MM.1S (cell line): ENCODE measurements at regions not wholly inside any gene's neighbourhood (a gene's known extent, or its start where the extent isn't known, plus 50 kb on each side); places are given as distances from the start of the nearest gene placed in this dataset.

Experiments used
- DNase-seq: peaks from one replicate; pipeline ENCODE4 v3.0.0-alpha.2; 2015
- H2AFZ ChIP-seq: fragments of 300-600 bp; sonication (generic); 2 replicates; pipeline ENCODE4 v1.6.0; 2016; ENCODE audit warnings: antibody characterized with exemption, low read length
- H3F3A ChIP-seq: fragments of 300-600 bp; sonication (generic); 2 replicates; pipeline ENCODE4 v1.6.1; 2016; ENCODE audit warnings: mild to moderate bottlenecking, antibody characterized with exemption, low read length, moderate library complexity, mixed read lengths; ENCODE audit not compliant: insufficient read depth
- H3K27ac ChIP-seq: fragments of 300-600 bp; sonication (generic); 2 replicates; pipeline ENCODE4 v1.5.1; 2016; ENCODE audit warnings: mild to moderate bottlenecking, low read length
- H3K27me3 ChIP-seq: fragments of 300-600 bp; sonication (generic); replicated peaks from 2 replicates; pipeline ENCODE4 v1.6.0; 2016; ENCODE audit warnings: low read length; ENCODE audit not compliant: insufficient read depth
- H3K36me3 ChIP-seq: fragments of 300-600 bp; sonication (generic); replicated peaks from 2 replicates; pipeline ENCODE4 v1.6.1; 2016; ENCODE audit warnings: mild to moderate bottlenecking, low read length, mixed read lengths; ENCODE audit not compliant: insufficient read depth
- H3K4me1 ChIP-seq: fragments of 300-600 bp; sonication (generic); 2 replicates; pipeline ENCODE4 v1.6.1; 2016; ENCODE audit warnings: low read length, mixed read lengths
- H3K4me2 ChIP-seq: fragments of 300-600 bp; sonication (generic); 2 replicates; pipeline ENCODE4 v1.6.0; 2016; ENCODE audit warnings: low read depth, low read length
- H3K4me3 ChIP-seq: fragments of 300-600 bp; sonication (generic); 2 replicates; pipeline ENCODE4 v1.5.1; 2016; ENCODE audit warnings: low read length, mixed read lengths
- H3K79me2 ChIP-seq: fragments of 300-600 bp; sonication (generic); 2 replicates; pipeline ENCODE4 v1.6.1; 2016; ENCODE audit warnings: mixed run types, low read length, mixed read lengths
- H3K9ac ChIP-seq: fragments of 300-600 bp; sonication (generic); 2 replicates; pipeline ENCODE4 v1.6.1; 2016; ENCODE audit warnings: low read length, mixed read lengths
- H3K9me2 ChIP-seq: fragments of 300-600 bp; sonication (generic); replicated peaks from 2 replicates; pipeline ENCODE4 v1.6.1; 2016; ENCODE audit warnings: mild to moderate bottlenecking, low read length, mixed read lengths; ENCODE audit not compliant: insufficient read depth
- H3K9me3 ChIP-seq: fragments of 300-600 bp; sonication (generic); replicated peaks from 2 replicates; pipeline ENCODE4 v1.6.1; 2016; ENCODE audit warnings: mild to moderate bottlenecking, low read length, mixed read lengths; ENCODE audit not compliant: insufficient read depth
- H4K20me1 ChIP-seq: fragments of 300-600 bp; sonication (generic); 2 replicates; pipeline ENCODE4 v1.6.1; 2016; ENCODE audit warnings: mild to moderate bottlenecking, low read length, moderate library complexity, mixed read lengths; ENCODE audit not compliant: insufficient read depth
- EZH2 ChIP-seq: fragments of 300-600 bp; sonication (generic); optimal IDR thresholded peaks from 2 replicates; pipeline ENCODE3; 2017; ENCODE audit warnings: low read depth, mild to moderate bottlenecking, antibody characterized with exemption, low read length, mixed read lengths
- EZH2phosphoT487 ChIP-seq: fragments of 300-600 bp; sonication (generic); IDR thresholded peaks from 2 replicates; pipeline ENCODE4 v1.6.1; 2018; ENCODE audit warnings: antibody characterized with exemption, low read length
- TF ChIP-seq, protein P1 (sequence below): fragments of 300-600 bp; sonication (generic); IDR thresholded peaks from 2 replicates; pipeline ENCODE4 v1.5.1; 2016; ENCODE audit warnings: antibody characterized with exemption, low read length, mixed read lengths

- H3K27ac ChIP-seq, result no peak overlapping the region
- no peaks in the 10 kb centered on the region for H3K9me2 ChIP-seq
- no peak overlapping the region for H3K9ac ChIP-seq
- TF ChIP-seq EZH2phosphoT487 (no peak), EZH2 (no peak)
- TF ChIP-seq, protein P1, sequence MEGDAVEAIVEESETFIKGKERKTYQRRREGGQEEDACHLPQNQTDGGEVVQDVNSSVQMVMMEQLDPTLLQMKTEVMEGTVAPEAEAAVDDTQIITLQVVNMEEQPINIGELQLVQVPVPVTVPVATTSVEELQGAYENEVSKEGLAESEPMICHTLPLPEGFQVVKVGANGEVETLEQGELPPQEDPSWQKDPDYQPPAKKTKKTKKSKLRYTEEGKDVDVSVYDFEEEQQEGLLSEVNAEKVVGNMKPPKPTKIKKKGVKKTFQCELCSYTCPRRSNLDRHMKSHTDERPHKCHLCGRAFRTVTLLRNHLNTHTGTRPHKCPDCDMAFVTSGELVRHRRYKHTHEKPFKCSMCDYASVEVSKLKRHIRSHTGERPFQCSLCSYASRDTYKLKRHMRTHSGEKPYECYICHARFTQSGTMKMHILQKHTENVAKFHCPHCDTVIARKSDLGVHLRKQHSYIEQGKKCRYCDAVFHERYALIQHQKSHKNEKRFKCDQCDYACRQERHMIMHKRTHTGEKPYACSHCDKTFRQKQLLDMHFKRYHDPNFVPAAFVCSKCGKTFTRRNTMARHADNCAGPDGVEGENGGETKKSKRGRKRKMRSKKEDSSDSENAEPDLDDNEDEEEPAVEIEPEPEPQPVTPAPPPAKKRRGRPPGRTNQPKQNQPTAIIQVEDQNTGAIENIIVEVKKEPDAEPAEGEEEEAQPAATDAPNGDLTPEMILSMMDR, result no peak
- no peaks in the 10 kb centered on the region for H3K36me3 ChIP-seq
- H2AFZ ChIP-seq, result no peak overlapping the region
- H3K79me2 ChIP-seq, result no peaks in the 10 kb centered on the region
- H3K4me1 ChIP-seq, result no peaks in the 10 kb centered on the region
- DNase-seq, result no peak
- H3F3A ChIP-seq, result no peaks in the 10 kb centered on the region
- no peaks in the 10 kb centered on the region for H3K27me3 ChIP-seq
- no peak overlapping the region for H3K4me3 ChIP-seq
- H3K4me2 ChIP-seq, result no peak overlapping the region
- no peaks in the 10 kb centered on the region for H3K9me3 ChIP-seq
- H4K20me1 ChIP-seq, result no peaks in the 10 kb centered on the region
Observed at GRCh38 chr12:14148489-14149270, 167.3 kb upstream of the GRIN2B start.

- TF ChIP-seq, protein P1, result no peak
- TF ChIP-seq EZH2 (no peak), EZH2phosphoT487 (no peak)
- Histone ChIP-seq H3K4me3 (no peak overlapping the region), H3K27ac (no peak overlapping the region), H3K4me2 (no peak overlapping the region), H3K9me2 (no peaks in the 10 kb centered on the region), H3K36me3 (no peaks in the 10 kb centered on the region), H2AFZ (no peak overlapping the region), H3K79me2 (no peaks in the 10 kb centered on the region), H4K20me1 (no peaks in the 10 kb centered on the region), H3K27me3 (no peaks in the 10 kb centered on the region), H3K9ac (no peak overlapping the region), H3K4me1 (0 out of 2 replicates have a peak, but pooled peaks cover 6% of the 10 kb centered on the region), H3F3A (no peaks in the 10 kb centered on the region), H3K9me3 (no peaks in the 10 kb centered on the region)
- DNase-seq, result no peak
Observed at GRCh38 chr12:14153803-14154202, 172.4 kb upstream of the GRIN2B start.

DNA sequence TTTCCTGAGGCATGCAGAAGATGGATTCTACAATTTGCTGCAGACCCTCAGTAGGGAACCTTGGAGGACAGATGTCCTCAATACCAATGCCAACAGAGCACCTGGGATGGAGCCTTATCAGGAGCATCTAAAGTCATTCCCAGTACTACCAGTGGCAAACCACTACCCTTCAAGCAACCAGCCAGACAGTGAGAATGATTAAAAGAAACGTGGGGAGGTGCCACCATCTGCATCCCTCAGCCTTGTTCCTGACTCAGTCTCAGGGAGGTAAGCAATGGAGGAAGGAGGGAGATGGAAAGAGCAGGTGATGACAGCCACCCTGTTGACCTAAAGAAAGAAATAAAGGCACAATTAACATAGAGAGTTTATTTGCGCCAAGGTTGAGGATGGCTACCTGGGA, 175.2 kb upstream of the GRIN2B start:
- Histone ChIP-seq H3F3A (no peaks in the 10 kb centered on the region), H3K4me2 (no peak overlapping the region), H3K9ac (no peak overlapping the region), H4K20me1 (no peaks in the 10 kb centered on the region), H3K36me3 (no peaks in the 10 kb centered on the region), H3K27ac (no peak overlapping the region), H3K27me3 (no peaks in the 10 kb centered on the region), H2AFZ (no peak overlapping the region), H3K4me3 (no peak overlapping the region), H3K79me2 (no peaks in the 10 kb centered on the region), H3K9me2 (no peaks in the 10 kb centered on the region), H3K9me3 (no peaks in the 10 kb centered on the region), H3K4me1 (0 out of 2 replicates have a peak, but pooled peaks cover 6% of the 10 kb centered on the region)
- no peak for TF ChIP-seq EZH2
- no peak for TF ChIP-seq EZH2phosphoT487
- TF ChIP-seq, protein P1, result no peak
- no peak for DNase-seq
